ENCODE measurements at regions not wholly inside any gene's neighbourhood (a gene's known extent, or its start where the extent isn't known, plus 50 kb on each side); places are given as distances from the start of the nearest gene placed in this dataset.

- no peak for DNase-seq
Observed at GRCh38 chr6:131383421-131384411, 189.3 kb upstream of the ARG1 start.

GRCh38 chr6:131387562-131388447 is 185.2 kb upstream of the ARG1 start:
- DNase-seq = no peak

DNA sequence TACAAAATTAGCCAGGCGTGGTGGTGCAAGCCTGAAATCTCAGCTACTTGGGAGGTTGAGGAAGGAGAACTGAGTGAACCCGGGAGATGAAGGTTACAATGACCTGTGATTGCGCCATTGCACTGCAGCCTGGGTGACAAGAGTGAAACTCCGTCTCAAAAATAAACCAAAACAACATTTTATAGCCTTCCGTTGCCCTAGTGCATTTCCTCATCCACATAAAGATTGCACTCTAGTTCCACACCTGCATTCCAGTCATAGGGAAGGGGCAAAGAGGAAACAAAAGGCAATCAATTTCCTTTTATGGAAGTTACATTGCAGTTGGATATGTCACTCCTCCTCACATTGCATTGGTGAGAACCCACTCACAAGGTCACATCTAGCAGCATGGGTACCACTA is 182.7 kb upstream of the ARG1 start:
- no peak for DNase-seq

- no peak for DNase-seq
Observed at GRCh38 chr6:131391116-131391515, 181.9 kb upstream of the ARG1 start.

DNA sequence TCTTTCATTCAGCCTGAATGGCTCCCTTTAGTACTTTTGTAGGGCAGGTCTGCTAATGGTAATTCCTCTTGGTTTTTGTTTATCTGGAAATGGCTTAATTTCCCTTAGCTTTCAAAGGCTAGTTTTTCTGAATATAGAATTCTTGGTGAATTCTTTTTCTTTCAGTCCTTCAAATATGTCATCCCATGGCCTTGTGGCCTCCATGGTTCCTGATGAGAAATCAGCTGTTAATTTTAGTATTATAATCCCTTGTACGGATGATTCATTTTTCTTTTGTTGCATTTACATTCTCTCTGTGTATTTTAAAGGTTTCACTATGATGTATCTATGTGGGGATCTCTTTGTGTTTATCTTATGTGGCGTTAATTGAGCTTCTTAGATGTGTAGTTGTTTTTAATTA is 179.6 kb upstream of the ARG1 start:
- no peak for DNase-seq

- DNase-seq = no peak
Observed at GRCh38 chr6:131394768-131395432, 178.1 kb upstream of the ARG1 start.

DNA sequence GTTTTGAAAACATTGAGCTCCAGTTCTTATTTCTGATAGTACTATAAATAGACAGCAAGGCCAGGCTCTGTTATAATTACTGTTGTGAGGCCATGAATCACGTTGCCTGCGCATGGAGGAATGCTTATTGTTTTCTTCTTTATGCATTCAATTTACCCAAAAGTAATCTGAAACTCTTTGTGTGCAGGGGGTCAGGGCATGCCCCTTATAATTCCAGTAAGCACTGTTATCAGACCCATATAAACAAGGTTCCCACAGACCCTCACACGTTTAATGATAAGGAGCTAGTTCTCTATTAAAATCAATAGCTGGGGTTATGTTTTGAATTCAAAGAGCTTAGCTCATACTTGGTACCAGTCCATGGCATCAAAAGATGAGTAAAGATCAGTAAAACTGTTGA is 174.8 kb upstream of the ARG1 start:
- no peak for DNase-seq

DNA sequence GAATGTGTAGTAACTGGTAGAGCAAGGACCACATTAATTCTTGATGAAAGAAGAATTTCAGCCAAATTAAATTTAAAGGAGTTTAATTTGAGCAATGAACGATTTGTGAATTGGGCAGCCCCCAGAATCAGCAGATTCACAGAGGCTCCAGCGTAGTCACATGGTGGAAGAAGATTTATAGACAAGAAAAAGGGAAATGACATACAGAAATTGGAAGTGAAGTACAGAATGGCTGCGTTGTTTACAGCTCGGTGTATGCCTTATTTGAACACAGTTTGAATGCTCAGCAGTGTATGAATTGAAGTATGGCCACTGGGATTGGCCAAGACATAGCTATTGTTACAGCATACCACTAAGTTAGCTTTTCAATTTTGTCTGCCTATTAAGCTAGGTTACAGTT is 173.6 kb upstream of the ARG1 start:
- DNase-seq = no peak

GRCh38 chr6:131400054-131400778 is 172.8 kb upstream of the ARG1 start:
- no peak for DNase-seq

DNA sequence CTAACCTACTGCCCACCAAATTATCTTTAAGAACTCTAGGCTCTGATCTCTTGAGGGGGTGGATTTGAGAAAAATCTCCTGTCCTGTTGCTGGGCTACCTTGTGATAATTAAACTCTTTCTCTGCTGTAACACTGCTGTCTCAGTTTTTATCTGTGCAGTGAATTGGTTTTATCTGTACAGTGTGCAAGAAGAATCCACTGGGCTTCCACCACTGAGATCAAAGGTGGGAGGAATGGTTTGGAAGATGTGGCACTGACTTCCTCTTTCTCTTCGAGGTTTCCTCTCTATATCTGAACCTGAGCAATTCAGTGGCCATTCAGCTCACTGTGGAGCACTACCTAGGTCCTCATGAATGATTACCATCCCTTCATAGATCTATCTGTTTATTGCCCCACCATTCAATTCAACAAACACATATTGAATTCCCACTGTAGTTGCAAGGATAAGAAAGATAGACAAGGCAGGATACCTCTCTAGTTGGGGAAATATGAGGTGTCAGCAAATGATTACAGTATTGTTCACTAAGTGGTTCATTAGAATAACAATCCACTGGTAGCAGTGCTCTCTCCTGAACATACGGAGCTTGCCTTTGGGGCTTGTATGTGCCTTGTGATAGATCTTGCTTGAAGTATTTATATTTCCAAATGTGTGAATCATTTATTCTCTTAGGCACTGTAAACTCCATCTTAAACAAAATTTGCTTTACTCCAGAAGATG is 172.1 kb upstream of the ARG1 start:
- no peak for DNase-seq

- no peak for DNase-seq
Observed at GRCh38 chr6:131408811-131409210, 164.2 kb upstream of the ARG1 start.

DNA sequence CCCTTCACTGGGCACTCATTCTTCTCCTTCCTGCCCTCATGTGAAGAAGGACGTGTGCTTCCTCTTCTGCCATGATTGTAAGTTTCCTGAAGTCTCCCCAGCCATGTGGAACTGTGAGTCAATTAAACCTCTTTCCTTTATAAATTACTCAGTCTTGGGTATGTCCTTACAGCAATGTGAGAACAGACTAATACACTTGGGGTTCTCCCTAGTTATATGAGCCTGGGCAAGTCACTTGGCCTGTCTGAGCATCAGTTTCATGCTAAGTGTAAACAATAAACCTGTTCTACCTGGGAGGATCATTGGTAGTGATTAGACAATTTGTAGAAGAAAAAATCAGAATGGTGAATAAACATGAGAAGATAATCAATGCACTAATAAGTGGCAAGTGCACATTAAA is 162.2 kb upstream of the ARG1 start:
- no peak for DNase-seq

DNA sequence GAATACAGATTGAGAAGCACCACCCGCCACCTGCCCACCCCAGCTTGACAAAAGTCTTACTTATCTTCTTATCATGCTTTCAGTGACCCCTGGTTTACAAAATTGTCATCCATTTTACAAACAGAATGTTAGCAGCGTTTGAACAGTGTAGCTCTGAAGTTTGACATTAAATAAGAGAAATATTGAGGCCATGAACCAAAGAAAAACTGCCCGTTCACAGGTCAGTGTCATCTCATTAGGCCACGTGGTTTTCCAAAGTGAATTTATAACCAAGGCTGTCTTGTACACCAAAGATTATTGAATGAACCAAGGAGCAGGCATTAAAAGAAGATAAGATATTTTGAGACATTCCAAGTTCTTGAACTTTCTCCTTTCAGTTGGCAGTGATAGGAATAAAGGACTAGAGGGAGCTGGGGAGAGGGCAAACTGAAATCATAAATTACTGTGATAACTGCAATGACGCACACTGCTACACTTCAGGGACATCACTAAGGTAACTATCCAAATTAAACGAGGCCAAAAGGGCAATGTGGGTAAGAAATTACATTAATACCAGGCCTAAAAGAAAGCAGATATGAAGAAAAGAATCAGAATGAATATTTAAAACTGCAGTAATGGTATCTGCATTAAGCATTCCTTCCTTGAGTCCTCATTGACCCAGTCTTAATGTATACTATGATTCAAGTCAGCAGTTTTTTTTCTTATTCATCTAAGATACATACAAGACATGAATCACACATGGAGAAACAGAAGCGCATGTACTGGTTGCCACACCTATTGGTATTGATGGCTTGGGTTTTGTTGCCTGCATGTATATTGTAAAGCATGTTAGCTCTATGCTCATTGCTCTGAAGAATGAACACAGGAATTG is 159.8 kb upstream of the ARG1 start:
- DNase-seq = no peak

DNA sequence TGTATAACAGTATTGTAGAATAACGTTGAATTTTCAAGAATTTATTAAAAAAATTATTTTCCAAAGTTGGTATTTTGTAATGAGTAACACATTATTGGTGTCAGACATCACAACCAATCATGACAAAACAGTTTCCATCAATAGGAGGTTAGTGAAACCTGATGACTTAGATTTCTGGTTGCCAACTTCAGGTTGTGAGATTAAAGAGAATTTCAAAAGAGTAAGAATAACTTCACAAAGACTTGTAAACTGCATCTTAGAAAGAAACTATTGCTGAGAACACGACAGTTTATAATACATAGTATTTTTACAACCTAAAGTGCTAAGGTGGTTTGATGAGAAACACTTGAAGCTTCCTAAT is 159.2 kb upstream of the ARG1 start:
- DNase-seq = no peak

GRCh38 chr6:131414956-131415355 is 158.1 kb upstream of the ARG1 start:
- DNase-seq = no peak

GRCh38 chr6:131418441-131418840 is 154.6 kb upstream of the ARG1 start:
- no peak for DNase-seq

DNA sequence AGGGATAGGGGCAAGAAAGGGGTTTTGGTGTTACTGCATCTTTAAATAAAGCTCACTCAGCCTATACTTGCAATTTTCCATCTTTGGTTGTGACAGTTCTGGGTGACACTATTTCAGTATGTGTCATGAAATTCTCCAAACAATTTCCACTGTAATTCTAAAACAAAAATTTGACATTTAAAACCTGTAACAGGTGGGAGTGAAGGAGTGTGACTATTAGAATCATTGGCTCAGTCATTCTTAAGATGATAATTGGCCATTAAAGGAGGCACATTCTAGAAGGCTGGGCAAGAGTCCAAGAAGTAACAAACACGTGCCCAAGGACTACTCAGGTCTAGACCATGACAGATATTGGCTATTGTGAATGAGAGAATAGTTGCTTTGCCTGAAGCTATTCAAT is 153.3 kb upstream of the ARG1 start:
- DNase-seq = no peak

DNA sequence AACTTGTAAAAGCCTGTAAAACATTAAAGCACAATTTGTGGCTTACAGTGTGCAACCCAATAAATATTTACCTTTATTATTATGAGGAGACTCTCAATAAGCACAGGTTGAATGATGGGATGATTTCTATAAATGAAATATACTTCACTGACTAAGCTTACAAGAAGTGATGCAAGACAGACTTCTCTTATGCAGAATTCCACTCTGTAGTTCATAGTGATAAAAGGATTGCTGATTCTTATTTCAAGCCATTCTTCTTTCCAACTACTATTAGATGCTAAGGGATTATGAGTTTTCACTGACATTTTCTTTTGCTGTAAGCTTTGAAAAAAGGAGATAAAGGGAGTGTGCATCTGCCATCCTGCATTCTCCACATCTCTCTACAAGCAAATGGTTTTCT is 149.0 kb upstream of the ARG1 start:
- DNase-seq = no peak

GRCh38 chr6:131424475-131424874 is 148.6 kb upstream of the ARG1 start:
- no peak for DNase-seq

GRCh38 chr6:131427434-131428058 is 145.5 kb upstream of the ARG1 start:
- no peak for DNase-seq

Data from activated CD8-positive, alpha-beta memory T cell treated with anti-CD3 and anti-CD28 coated beads for 24 hours (primary cell).